ENCODE measurements at regions not wholly inside any gene's neighbourhood (a gene's known extent, or its start where the extent isn't known, plus 50 kb on each side); places are given as distances from the start of the nearest gene placed in this dataset.
"Not testable (repeated sequence)": the region's sequence is repeated elsewhere in the genome, so short reads cannot be mapped to it uniquely, and the experiment has no call there.

GRCh38 chr9:111744363-111744762 is 50.4 kb downstream of the SHOC1 start:
- Mint-ChIP-seq H3K4me1 (ENCODE audit: low read depth) (peaks cover 20% of the 10 kb centered on the region), H3K36me3 (ENCODE audit: low read depth) (no peaks in the 10 kb centered on the region), H3K9me3 (no peaks in the 10 kb centered on the region), H3K27ac (no peak overlapping the region), H3K4me3 (no peak overlapping the region), H3K27me3 (no peaks in the 10 kb centered on the region)
- no peak for DNase-seq

DNA sequence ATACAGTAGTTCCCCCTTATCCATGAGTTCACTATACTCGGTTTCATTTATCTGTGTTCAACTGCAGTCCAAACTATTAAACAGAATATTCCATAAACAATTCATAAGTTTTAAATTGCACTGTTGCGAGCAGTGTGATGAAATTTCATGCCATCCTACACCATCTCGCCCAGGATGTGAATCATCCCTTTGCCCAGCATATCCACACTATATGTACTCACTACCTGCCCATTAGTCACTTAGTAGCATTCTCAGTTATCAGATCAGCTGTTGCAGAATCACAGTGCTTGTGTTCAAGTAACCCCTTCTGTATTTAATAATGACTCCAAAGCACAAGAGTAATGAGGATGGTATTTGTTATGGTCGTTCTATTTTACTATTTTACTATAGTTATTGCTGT is 51.5 kb downstream of the SHOC1 start:
- H3K4me1 Mint-ChIP-seq (ENCODE audit: low read depth): peaks cover 20% of the 10 kb centered on the region
- H3K27me3 Mint-ChIP-seq: no peaks in the 10 kb centered on the region
- no peak overlapping the region for H3K4me3 Mint-ChIP-seq
- no peak for DNase-seq
- peak overlapping the region; percentile 93 for H3K27ac Mint-ChIP-seq
- H3K36me3 Mint-ChIP-seq (ENCODE audit: low read depth): no peaks in the 10 kb centered on the region
- H3K9me3 Mint-ChIP-seq: no peaks in the 10 kb centered on the region

DNA sequence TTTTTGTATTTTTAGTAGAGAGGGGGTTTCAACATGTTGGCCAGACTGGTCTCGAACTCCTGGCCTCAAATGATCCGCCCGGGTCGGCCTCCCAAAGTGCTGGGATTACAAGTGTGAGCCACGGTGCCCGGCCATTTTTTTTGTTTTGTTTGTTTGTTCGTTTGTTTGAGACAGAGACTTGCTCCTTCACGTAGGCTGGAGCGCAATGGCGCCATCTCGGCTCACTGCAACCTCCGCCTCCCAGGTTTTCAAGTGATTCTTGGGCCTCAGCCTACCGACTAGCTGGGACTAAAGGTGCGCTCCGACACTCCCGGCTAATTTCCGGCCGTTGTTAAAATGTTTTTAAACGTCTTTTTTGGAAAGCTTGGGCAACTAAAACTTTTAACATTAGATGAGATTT is 54.0 kb downstream of the SHOC1 start:
- no peaks in the 10 kb centered on the region for H3K27me3 Mint-ChIP-seq
- H3K27ac Mint-ChIP-seq: no peak overlapping the region
- peaks cover 20% of the 10 kb centered on the region for H3K4me1 Mint-ChIP-seq (ENCODE audit: low read depth)
- H3K36me3 Mint-ChIP-seq (ENCODE audit: low read depth): no peaks in the 10 kb centered on the region
- H3K4me3 Mint-ChIP-seq: no peak overlapping the region
- no peak for DNase-seq
- H3K9me3 Mint-ChIP-seq: peaks cover 6% of the 10 kb centered on the region

DNA sequence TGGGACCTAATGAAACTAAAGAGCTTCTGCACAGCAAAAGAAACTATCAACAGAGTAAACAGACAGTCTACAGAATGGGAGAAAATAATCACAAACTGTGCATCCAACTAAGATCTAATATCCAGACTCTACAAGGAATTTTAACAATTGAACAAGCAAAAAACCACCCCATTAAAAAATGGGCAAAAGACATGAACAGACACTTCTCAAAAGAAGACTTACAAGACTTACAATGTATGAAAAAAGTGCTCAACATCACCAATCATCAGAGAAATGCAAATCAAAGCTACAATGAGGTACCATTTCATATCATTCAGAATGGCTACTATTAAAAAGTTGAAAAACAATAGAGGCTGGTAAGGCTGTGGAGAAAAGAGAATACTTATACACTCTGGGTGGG is 58.0 kb downstream of the SHOC1 start:
- peaks cover 6% of the 10 kb centered on the region for H3K9me3 Mint-ChIP-seq

GRCh38 chr9:111735344-111735743 is 59.4 kb downstream of the SHOC1 start:
- H3K27ac Mint-ChIP-seq: not testable (repeated sequence)

More for the DNA sequence above, 58.0 kb downstream of the SHOC1 start:
- no peak overlapping the region for H3K27ac Mint-ChIP-seq
- DNase-seq: no peak
- H3K27me3 Mint-ChIP-seq: no peaks in the 10 kb centered on the region
- no peaks in the 10 kb centered on the region for H3K36me3 Mint-ChIP-seq (ENCODE audit: low read depth)
- no peak overlapping the region for H3K4me3 Mint-ChIP-seq
- H3K4me1 Mint-ChIP-seq (ENCODE audit: low read depth): no peaks in the 10 kb centered on the region

DNA sequence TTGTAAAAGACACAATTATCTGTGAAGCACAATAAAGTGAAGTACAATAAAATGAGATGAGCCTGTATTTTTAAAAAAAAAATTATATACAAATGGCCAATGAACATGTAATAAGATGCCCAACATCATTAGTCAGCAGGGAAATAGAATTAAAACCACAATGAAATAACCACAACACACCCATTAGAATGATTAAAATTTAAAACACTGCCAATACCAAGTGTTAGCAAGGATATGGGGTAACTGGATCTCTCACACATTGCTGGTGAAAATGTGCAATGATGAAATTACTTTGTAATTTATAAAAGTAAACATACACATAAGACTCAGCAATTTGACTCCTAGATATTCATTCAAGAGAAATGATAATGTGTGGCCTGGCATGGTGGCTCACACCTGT is 62.8 kb downstream of the SHOC1 start:
- no peak overlapping the region for H3K4me3 Mint-ChIP-seq
- DNase-seq: no peak

More at GRCh38 chr9:111735344-111735743, 59.4 kb downstream of the SHOC1 start:
- H3K4me3 Mint-ChIP-seq; H3K27me3 Mint-ChIP-seq; H3K9me3 Mint-ChIP-seq; H3K36me3 Mint-ChIP-seq (ENCODE audit: low read depth); DNase-seq; H3K4me1 Mint-ChIP-seq (ENCODE audit: low read depth): not testable (repeated sequence)

GRCh38 chr9:111730937-111731567 is 63.7 kb downstream of the SHOC1 start:
- Mint-ChIP-seq H3K36me3 (ENCODE audit: low read depth) (peaks cover 10% of the 10 kb centered on the region), H3K27ac (no peak overlapping the region), H3K4me1 (ENCODE audit: low read depth) (peaks cover 13% of the 10 kb centered on the region), H3K27me3 (no peaks in the 10 kb centered on the region), H3K4me3 (no peak overlapping the region), H3K9me3 (peaks cover 4% of the 10 kb centered on the region)
- no peak for DNase-seq

More for the DNA sequence above, 62.8 kb downstream of the SHOC1 start:
- H3K27me3 Mint-ChIP-seq: no peaks in the 10 kb centered on the region
- H3K4me1 Mint-ChIP-seq (ENCODE audit: low read depth): peaks cover 13% of the 10 kb centered on the region
- no peak overlapping the region for H3K27ac Mint-ChIP-seq
- peaks cover 10% of the 10 kb centered on the region for H3K36me3 Mint-ChIP-seq (ENCODE audit: low read depth)
- H3K9me3 Mint-ChIP-seq: peaks cover 9% of the 10 kb centered on the region

DNA sequence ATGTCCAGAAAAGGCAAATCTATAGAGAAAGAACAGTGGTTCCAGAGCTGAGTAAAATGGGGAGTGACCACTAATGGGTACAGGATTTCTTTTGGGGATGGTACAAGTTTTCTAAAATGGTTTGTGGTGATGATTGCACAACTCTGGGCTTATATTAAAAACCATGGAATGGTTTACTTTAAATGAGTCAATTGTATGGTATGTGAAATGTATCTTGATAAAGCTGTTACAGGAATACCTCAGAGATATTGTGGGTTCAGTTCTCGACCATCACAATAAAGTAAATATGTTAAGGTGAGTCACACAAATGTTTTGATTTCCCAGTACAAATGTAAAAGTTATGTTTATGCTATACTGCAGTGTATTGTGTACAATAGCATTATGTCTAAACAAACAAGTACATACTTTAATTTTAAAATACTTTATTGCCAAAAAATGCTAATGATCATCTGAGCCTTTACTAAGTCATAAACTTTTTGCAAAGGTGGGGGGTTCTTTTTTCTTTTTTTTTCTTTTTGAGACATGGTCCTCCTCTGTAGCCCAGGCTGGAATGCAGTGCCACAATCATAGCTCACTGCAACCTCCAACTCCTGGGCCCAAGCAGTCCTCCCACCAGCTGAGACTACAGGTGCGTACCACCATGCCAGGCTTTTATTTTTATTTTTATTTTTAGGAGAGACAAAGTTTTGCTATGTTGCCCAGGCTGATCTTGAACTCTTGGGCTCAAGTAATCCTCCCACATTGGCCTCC is 65.9 kb downstream of the SHOC1 start:
- H3K36me3 Mint-ChIP-seq (ENCODE audit: low read depth): peaks cover 10% of the 10 kb centered on the region
- peak overlapping the region; percentile 44 for H3K27ac Mint-ChIP-seq
- no peak overlapping the region for H3K4me3 Mint-ChIP-seq
- H3K9me3 Mint-ChIP-seq: peaks cover 4% of the 10 kb centered on the region
- peaks cover 13% of the 10 kb centered on the region for H3K4me1 Mint-ChIP-seq (ENCODE audit: low read depth)
- no peak for DNase-seq
- H3K27me3 Mint-ChIP-seq: no peaks in the 10 kb centered on the region

GRCh38 chr9:111728143-111728542 is 66.6 kb downstream of the SHOC1 start:
- peaks cover 4% of the 10 kb centered on the region for H3K9me3 Mint-ChIP-seq
- H3K36me3 Mint-ChIP-seq (ENCODE audit: low read depth): peaks cover 10% of the 10 kb centered on the region
- no peak for DNase-seq
- no peak overlapping the region for H3K4me3 Mint-ChIP-seq
- H3K27ac Mint-ChIP-seq: peak overlapping the region; percentile 44
- no peaks in the 10 kb centered on the region for H3K27me3 Mint-ChIP-seq
- H3K4me1 Mint-ChIP-seq (ENCODE audit: low read depth): peaks cover 13% of the 10 kb centered on the region

GRCh38 chr9:111726949-111727348 is 65.5 kb downstream of the GNG10 start:
- no peak overlapping the region for H3K27ac Mint-ChIP-seq
- H3K27me3 Mint-ChIP-seq: no peaks in the 10 kb centered on the region
- peaks cover 10% of the 10 kb centered on the region for H3K36me3 Mint-ChIP-seq (ENCODE audit: low read depth)
- H3K4me1 Mint-ChIP-seq (ENCODE audit: low read depth): peaks cover 13% of the 10 kb centered on the region
- H3K9me3 Mint-ChIP-seq: peaks cover 4% of the 10 kb centered on the region
- no peak overlapping the region for H3K4me3 Mint-ChIP-seq
- no peak for DNase-seq

GRCh38 chr9:111720174-111720573 is 58.8 kb downstream of the GNG10 start:
- Mint-ChIP-seq H3K36me3 (ENCODE audit: low read depth) (no peaks in the 10 kb centered on the region), H3K27me3 (no peaks in the 10 kb centered on the region), H3K4me3 (no peak overlapping the region), H3K4me1 (ENCODE audit: low read depth) (peaks cover 4% of the 10 kb centered on the region), H3K9me3 (no peaks in the 10 kb centered on the region), H3K27ac (no peak overlapping the region)
- DNase-seq: no peak
